Osteocyte (in vitro differentiated cells): ENCODE measurements at regions not wholly inside any gene's neighbourhood (a gene's known extent, or its start where the extent isn't known, plus 50 kb on each side); places are given as distances from the start of the nearest gene placed in this dataset.
"Not testable (repeated sequence)": the region's sequence is repeated elsewhere in the genome, so short reads cannot be mapped to it uniquely, and the experiment has no call there.

Experiments used
- DNase-seq: peaks from one replicate; pipeline ENCODE4 v3.0.0; 2021; ENCODE audit warnings: mixed read lengths; ENCODE audit not compliant: unreplicated experiment; ENCODE audit errors: extremely low spot score
- H3K27ac Mint-ChIP-seq: one replicate; pipeline ENCODE4 v1.8.0; 2021; ENCODE audit warnings: mild to moderate bottlenecking, mixed read lengths; ENCODE audit not compliant: unreplicated experiment
- H3K27me3 Mint-ChIP-seq: one replicate; pipeline ENCODE4 v1.8.0; 2021; ENCODE audit warnings: mixed read lengths; ENCODE audit not compliant: unreplicated experiment
- H3K36me3 Mint-ChIP-seq: one replicate; pipeline ENCODE4 v1.8.0; 2021; ENCODE audit warnings: mixed read lengths; ENCODE audit not compliant: unreplicated experiment
- H3K4me1 Mint-ChIP-seq: one replicate; pipeline ENCODE4 v1.8.0; 2021; ENCODE audit warnings: mixed read lengths; ENCODE audit not compliant: unreplicated experiment
- H3K4me3 Mint-ChIP-seq: one replicate; pipeline ENCODE4 v1.8.0; 2021; ENCODE audit warnings: mild to moderate bottlenecking, moderate library complexity, mixed read lengths; ENCODE audit not compliant: unreplicated experiment
- H3K9me3 Mint-ChIP-seq: one replicate; pipeline ENCODE4 v1.8.0; 2021; ENCODE audit warnings: mixed read lengths; ENCODE audit not compliant: unreplicated experiment

GRCh38 chr10:47619300-47620012 is 96.0 kb upstream of the AGAP9 start:
- DNase-seq, H3K4me1 Mint-ChIP-seq, H3K36me3 Mint-ChIP-seq, H3K9me3 Mint-ChIP-seq, H3K4me3 Mint-ChIP-seq, H3K27me3 Mint-ChIP-seq, H3K27ac Mint-ChIP-seq: not testable (repeated sequence)

GRCh38 chr10:47609311-47609710 is 85.9 kb upstream of the AGAP9 start:
- not testable (repeated sequence) for H3K9me3 Mint-ChIP-seq, H3K36me3 Mint-ChIP-seq, H3K27ac Mint-ChIP-seq, H3K27me3 Mint-ChIP-seq, H3K4me1 Mint-ChIP-seq, H3K4me3 Mint-ChIP-seq, DNase-seq

GRCh38 chr10:47605791-47606773 is 82.6 kb upstream of the AGAP9 start:
- not testable (repeated sequence) for H3K4me3 Mint-ChIP-seq, H3K4me1 Mint-ChIP-seq, H3K27me3 Mint-ChIP-seq, H3K36me3 Mint-ChIP-seq, DNase-seq, H3K9me3 Mint-ChIP-seq, H3K27ac Mint-ChIP-seq

GRCh38 chr10:47600604-47601003 is 77.2 kb upstream of the AGAP9 start:
- not testable (repeated sequence) for H3K36me3 Mint-ChIP-seq, H3K27me3 Mint-ChIP-seq, H3K4me1 Mint-ChIP-seq, DNase-seq, H3K9me3 Mint-ChIP-seq, H3K4me3 Mint-ChIP-seq, H3K27ac Mint-ChIP-seq

- not testable (repeated sequence) for H3K27ac Mint-ChIP-seq
Measured at GRCh38 chr10:47600127-47600526, 76.7 kb upstream of the AGAP9 start.

GRCh38 chr10:47599657-47600056 is 76.2 kb upstream of the AGAP9 start:
- H3K4me3 Mint-ChIP-seq, DNase-seq, H3K4me1 Mint-ChIP-seq, H3K9me3 Mint-ChIP-seq, H3K27ac Mint-ChIP-seq, H3K36me3 Mint-ChIP-seq, H3K27me3 Mint-ChIP-seq: not testable (repeated sequence)

More at GRCh38 chr10:47600127-47600526, 76.7 kb upstream of the AGAP9 start:
- not testable (repeated sequence) for DNase-seq, H3K4me1 Mint-ChIP-seq, H3K27me3 Mint-ChIP-seq, H3K4me3 Mint-ChIP-seq, H3K9me3 Mint-ChIP-seq, H3K36me3 Mint-ChIP-seq

- not testable (repeated sequence) for H3K27me3 Mint-ChIP-seq, H3K9me3 Mint-ChIP-seq, H3K4me3 Mint-ChIP-seq, H3K4me1 Mint-ChIP-seq, H3K27ac Mint-ChIP-seq, H3K36me3 Mint-ChIP-seq, DNase-seq
Measured at GRCh38 chr10:47593805-47594204, 70.4 kb upstream of the AGAP9 start.

GRCh38 chr10:47593129-47593528 is 69.7 kb upstream of the AGAP9 start:
- H3K4me1 Mint-ChIP-seq, H3K4me3 Mint-ChIP-seq, H3K36me3 Mint-ChIP-seq, DNase-seq, H3K27me3 Mint-ChIP-seq, H3K27ac Mint-ChIP-seq, H3K9me3 Mint-ChIP-seq: not testable (repeated sequence)

- H3K27ac Mint-ChIP-seq, H3K9me3 Mint-ChIP-seq, DNase-seq, H3K4me3 Mint-ChIP-seq, H3K27me3 Mint-ChIP-seq, H3K36me3 Mint-ChIP-seq, H3K4me1 Mint-ChIP-seq: not testable (repeated sequence)
Measured at GRCh38 chr10:47590956-47591355, 67.5 kb upstream of the AGAP9 start.

GRCh38 chr10:47590534-47590933 is 67.1 kb upstream of the AGAP9 start:
- H3K4me1 Mint-ChIP-seq, H3K9me3 Mint-ChIP-seq, H3K36me3 Mint-ChIP-seq, DNase-seq, H3K4me3 Mint-ChIP-seq, H3K27ac Mint-ChIP-seq, H3K27me3 Mint-ChIP-seq: not testable (repeated sequence)

- not testable (repeated sequence) for H3K4me1 Mint-ChIP-seq, H3K36me3 Mint-ChIP-seq, DNase-seq, H3K4me3 Mint-ChIP-seq, H3K9me3 Mint-ChIP-seq, H3K27me3 Mint-ChIP-seq, H3K27ac Mint-ChIP-seq
Measured at GRCh38 chr10:47582051-47582450, 58.6 kb upstream of the AGAP9 start.

GRCh38 chr10:47580063-47580462 is 56.6 kb upstream of the AGAP9 start:
- not testable (repeated sequence) for H3K27ac Mint-ChIP-seq, DNase-seq, H3K4me1 Mint-ChIP-seq, H3K27me3 Mint-ChIP-seq, H3K36me3 Mint-ChIP-seq, H3K9me3 Mint-ChIP-seq, H3K4me3 Mint-ChIP-seq
